NCI-H1694 treated with DMSO at 0.1 percent for 48 hours (cell line): ENCODE measurements at regions not wholly inside any gene's neighbourhood (a gene's known extent, or its start where the extent isn't known, plus 50 kb on each side); places are given as distances from the start of the nearest gene placed in this dataset.

Experiments used
- DNase-seq: peaks from one replicate; lab custom pipeline; 2025; lab: John Stamatoyannopoulos, UW

- DNase-seq, result no peak
Observed at GRCh38 chrX:45873781-45874180, 671.4 kb downstream of the ZNF674 start.

GRCh38 chrX:45872480-45872879 lies 671.8 kb upstream of the DIPK2B start:
- no peak for DNase-seq

- no peak for DNase-seq
Observed at GRCh38 chrX:45868425-45868824, 667.7 kb upstream of the DIPK2B start.

- DNase-seq, result no peak
Observed at GRCh38 chrX:45862801-45863200, 662.1 kb upstream of the DIPK2B start.

DNA sequence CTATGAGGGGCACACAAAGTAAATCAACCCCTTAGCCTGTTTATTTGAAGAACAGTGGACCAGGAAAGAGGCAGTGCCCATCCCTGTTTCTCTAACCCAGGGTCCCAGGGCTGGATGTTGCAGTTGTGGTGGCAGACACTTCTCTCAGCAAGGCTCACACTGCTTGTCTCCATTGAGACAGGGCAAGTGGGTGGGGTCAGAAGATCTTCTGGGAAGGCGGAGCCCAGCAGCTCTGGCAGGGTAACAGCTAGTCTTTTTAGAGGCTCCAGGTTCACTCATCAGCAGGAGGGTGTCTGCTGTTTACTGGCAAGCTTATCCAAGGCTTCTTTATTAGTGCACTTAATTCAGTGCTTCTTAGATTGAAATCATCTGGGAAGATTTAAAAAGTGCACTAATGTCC lies 659.8 kb upstream of the DIPK2B start:
- DNase-seq, result no peak

GRCh38 chrX:45859407-45859806 lies 658.7 kb upstream of the DIPK2B start:
- no peak for DNase-seq

- DNase-seq, result no peak
Observed at GRCh38 chrX:45852884-45853283, 652.2 kb upstream of the DIPK2B start.

DNA sequence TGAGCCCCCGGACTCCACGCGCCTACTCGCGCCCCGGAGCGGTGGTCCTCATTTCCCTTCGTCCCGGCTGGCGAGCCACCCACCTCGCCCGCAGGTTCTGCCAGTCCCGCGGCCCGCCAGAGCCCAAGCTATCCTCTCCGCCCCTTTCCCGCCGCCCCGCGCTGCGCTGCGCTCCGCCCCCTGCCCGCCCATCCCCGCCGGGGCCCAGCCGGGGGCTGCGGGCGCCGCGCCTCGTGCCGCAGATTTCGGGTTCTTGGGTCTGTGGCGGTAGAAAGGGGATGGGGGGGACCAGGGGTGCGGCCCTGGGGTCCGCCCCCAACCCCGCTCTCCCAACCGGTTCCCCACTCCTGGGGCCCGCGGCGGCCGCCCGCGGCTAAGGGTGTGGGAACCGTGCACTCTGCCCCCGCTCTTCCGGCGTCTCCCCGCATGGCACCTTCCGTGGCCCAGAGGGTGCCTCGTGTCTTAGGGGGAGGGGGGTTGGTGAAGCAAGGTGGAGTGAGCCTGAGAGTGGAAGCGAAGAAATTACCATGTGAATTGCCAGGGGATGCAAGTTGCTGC lies 650.8 kb upstream of the DIPK2B start:
- no peak for DNase-seq

DNA sequence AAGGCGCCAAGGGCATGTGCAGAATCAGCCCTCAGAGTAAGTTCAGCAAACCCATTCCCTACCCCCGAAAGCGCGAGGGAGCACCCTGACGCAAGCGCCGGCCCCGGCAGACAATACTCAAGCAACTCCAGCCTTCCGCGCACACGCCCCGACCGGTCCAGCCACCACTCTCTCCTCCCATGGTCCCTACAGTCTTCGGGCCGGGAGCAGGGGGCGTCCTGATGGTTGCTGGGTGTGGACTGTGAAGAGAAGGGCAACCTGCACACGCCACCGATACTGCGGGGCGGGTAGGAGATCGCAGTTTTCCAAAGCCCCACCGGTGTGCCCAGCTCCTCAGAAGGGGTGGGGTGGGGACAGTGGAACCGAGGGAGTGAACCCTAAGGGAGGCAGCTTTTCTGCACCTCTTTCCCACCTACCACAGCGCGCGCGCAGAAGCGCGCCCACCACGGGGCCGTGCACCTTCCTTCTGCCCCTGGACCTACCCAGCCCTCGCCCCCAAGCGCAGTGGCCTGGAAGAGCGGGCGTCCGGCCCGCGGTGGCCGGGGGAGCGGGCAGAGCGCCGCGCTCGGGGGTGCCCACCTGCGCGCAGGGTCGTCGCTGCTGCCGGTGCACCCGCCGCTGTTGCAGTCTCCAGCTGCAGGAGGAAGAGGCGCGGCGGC lies 650.2 kb upstream of the DIPK2B start:
- no peak for DNase-seq

- no peak for DNase-seq
Observed at GRCh38 chrX:45850197-45850774, 649.6 kb upstream of the DIPK2B start.

GRCh38 chrX:45849261-45849862 lies 648.7 kb upstream of the DIPK2B start:
- DNase-seq, result no peak

DNA sequence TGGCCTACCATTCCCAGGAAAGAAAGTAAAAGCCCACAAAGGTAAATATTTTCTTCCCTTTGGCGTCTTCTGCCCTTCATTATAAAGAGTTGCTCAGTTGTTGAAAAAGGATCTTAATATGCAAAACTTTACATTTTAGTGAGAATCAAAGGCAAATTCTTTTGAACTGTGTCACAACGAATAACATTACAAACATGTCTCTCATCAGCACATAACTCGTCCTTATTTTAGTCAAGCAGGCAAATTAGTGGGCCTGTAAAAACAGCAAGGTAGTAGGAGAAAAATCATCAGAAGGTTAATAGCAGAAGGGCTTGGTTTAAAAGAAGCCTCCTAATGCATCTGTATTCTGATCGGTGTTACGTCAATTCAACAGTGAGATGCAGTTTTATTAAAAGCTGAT lies 647.3 kb upstream of the DIPK2B start:
- DNase-seq, result no peak

- DNase-seq, result no peak
Observed at GRCh38 chrX:45846328-45846727, 645.7 kb upstream of the DIPK2B start.

DNA sequence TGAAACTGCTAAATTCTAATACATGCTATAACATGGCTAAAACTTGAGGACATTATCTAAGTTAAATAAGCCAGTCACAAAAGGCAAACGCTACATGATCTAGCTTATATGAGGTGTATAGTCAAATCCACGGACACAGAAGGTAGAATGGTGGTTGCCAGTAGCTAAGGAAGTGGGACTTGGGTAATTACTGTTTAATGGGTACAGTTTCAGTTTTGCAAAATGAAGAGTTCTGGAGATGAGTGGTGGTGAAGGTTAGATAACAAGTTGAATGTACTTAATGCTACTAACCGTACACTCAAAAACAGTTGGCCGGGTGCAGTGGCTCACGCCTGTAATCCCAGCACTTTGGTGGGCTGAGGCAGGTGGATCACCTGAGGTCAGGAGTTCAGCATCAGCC lies 644.5 kb upstream of the DIPK2B start:
- no peak for DNase-seq

DNA sequence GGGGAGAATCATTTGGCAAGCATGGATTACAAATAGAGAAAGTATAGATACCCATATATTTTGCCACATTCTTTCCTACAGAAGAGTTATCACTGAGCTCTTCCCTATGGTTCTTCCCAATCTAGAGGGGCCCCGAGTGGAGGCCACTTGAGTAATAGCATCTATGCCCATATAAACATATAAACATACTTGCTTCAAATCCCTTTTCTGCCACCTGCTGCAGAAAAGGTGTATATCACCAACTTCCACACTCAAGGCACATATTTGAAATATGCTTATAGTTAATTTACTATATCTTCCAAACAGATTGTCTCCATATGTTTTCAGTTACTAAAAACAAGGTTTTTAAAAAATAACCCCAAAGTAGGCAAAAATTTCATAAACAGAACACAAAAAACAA lies 642.8 kb upstream of the DIPK2B start:
- no peak for DNase-seq

DNA sequence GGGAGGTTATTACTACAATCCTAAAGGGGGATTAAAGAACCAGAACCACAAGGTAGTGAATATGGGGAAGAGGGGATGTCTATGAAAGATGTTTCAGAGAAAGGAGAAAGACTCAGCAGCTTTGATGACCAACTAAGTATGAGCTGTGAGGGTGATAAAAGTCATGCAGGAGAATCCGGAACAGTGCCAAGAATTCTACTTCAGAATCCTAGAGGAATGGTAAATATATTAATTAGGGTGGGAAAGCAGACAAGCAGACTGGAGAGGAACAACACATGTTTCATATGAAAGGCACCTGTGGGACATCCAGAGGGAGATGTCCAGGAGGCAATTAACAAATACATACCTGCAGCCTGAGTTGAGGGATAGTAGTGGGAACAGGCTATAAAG lies 642.2 kb upstream of the DIPK2B start:
- no peak for DNase-seq

- DNase-seq, result no peak
Observed at GRCh38 chrX:45842207-45842925, 641.7 kb upstream of the DIPK2B start.

DNA sequence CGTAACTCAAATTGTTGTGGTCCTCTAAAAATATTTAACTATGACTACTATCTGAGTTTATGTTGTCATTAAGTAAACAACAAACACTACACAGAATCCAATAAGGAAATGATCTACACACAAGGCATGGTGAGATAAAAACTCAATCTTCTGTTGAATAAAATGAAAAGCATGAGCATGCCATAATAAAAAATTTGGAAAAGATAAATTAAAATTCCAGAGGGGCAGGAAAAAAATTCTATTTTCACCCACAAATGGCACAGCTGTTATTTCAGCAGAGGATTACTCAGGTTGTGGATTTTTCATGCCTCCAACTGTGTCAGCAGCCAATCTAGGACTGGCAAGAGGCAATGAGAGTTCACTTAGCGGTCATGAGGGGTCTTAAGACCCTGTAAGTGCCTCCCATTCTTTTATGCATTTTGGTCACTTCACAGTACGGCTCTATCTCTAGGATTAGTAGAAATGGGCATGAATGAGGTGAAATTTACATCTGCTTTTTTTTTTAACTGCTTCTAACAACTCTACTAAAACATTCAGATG lies 639.8 kb upstream of the DIPK2B start:
- DNase-seq, result no peak

- DNase-seq, result no peak
Observed at GRCh38 chrX:45830343-45830742, 629.7 kb upstream of the DIPK2B start.

- DNase-seq, result no peak
Observed at GRCh38 chrX:45824471-45824870, 623.8 kb upstream of the DIPK2B start.

DNA sequence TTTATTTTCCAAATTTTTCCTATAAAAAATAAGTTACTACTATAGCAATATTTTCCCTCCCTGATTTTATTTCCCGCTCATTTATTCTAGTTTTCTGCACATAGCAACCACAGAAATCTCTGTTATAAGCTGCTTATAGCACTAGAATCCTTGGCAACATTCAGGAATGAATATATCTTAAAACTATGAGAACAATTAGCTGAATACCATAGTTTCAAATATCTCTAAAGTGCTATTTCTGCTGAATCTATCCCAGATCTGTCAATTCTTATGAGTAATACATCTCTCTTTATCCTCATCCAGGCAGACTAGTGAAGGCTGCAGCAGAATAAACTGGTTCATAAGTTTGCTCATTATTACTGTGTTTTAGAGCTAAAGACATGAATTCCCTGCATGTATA lies 622.9 kb upstream of the DIPK2B start:
- no peak for DNase-seq

- no peak for DNase-seq
Observed at GRCh38 chrX:45822124-45822523, 621.4 kb upstream of the DIPK2B start.

DNA sequence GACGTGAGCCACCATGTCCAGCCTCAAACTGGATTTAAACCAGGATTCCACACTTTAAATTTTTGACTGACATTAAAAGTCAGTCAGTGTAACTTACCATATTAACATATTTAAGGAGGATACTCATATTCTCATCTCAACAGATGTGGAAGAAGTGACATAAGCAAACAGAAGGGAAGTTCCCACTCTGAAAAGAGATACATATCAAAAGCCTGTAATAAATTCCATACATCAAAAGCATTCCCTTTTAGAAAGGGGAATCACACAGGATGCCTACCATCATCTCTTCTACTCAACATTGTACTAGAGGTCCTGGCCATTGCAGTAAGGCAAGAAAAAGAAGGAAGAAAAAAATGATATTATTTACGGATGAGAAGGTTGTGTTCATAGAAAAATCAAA lies 618.2 kb upstream of the DIPK2B start:
- DNase-seq, result no peak
